Astrocyte of the hippocampus (primary cell): ENCODE measurements at regions not wholly inside any gene's neighbourhood (a gene's known extent, or its start where the extent isn't known, plus 50 kb on each side); places are given as distances from the start of the nearest gene placed in this dataset.
A peak's percentile ranks its signal among the peaks of the same experiment; 100 is the strongest.

Source experiments
- DNase-seq: peaks from one replicate; pipeline ENCODE4 v3.0.0; 2011; ENCODE audit warnings: low read depth, low spot score

DNA sequence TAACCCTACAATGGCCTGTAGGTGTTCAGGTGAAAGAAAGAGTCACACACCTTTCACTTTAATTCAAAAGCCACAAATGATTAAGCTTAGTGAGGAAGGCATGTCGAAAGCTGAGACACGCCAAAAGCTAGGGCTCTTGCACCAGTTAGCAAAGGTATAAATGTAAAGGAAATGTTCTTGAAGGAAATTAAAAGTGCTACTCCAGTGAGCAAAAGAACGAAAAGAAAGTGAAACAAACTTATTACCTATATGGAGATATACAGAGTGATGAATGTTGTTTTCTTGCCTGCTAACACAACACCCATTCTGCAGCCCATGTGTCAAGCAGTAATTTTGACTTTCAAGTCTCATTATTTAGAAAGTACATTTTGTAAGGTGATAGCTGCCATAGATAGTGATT lies 254.2 kb upstream of the SLC24A2 start:
- no peak for DNase-seq

DNA sequence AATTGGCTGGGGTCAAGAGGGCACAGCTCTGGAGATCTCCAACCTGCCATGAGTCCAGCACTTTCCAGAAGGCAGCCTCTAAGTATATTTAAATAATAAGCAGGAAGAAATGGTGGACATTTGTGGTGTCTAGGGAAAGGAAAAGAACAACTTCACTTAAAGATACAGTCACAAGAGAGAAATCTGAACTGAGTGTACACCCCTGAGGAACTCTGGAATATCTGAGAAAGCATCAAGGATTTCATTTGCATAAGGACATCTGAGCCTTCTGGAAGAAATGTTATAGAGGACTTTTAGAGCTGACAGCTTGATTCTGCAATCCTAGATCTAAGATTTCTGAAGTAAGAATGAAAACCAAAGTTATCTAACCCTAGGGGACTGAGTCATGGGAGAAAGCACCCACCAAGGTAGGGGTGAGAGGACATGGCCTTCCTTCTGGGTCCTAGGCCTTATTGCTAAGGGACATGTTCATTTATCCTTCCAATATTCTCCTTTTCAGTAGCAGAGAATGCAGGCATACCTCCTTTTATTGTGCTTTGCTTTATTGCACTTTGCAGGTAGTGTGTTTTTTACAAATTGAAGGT lies 253.4 kb upstream of the SLC24A2 start:
- DNase-seq = no peak

- DNase-seq = peak; percentile 22
These were observed 252.9 kb upstream of the SLC24A2 start for GRCh38 chr9:20041697-20042081.

DNA sequence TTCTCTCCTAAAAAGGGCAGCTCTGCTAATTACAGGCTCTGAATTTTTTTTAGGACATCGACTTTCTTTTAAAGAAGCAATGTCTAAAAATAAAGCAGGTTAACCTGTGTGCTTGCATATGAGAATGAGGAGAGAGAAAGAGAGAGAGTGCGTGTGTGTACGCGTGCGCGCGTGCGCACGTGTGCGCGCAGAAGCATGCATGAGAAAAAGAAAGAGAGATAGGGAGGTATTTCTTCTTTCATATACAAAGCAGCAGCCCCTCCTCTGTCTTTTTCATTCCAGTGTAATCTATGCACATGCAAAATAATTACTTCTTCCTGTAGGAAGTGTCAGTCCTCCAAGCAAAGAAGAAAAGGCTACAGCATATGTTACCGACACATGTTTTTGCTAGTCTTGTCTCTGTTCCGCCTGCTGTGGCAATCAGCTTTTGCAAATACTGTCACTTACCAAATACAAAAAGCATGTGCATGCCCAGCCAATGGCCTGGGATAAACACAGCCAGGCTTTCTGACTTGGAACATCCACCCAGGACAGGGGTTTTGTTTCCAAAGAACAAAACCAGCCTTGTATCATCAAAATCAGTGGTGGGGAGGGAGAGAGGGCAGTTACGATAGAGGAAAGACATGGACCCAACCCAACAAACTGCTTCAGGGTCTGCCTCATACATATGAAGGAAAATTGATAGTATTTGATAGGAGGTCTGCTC lies 252.3 kb upstream of the SLC24A2 start:
- DNase-seq = peak; percentile 32

DNA sequence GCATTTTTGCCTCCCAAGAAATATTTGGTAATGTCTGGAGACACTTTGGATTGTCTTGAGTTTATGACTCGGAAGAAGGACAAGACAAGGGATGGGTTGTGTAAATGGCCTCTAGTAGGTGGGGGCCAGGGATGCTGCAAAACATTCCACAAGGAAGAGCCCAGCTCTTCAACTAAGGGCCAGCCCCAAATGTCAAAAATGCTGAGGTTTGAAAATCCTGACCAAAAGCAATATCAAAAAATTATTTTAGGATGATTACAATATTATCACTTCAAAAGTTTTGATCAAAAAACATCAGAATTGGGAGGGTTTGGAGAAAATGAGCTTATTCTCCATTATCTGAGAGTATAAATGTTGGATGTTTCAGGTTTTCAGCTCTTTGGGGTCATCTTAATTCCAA lies 248.9 kb upstream of the SLC24A2 start:
- no peak for DNase-seq

- DNase-seq = no peak
These were observed 244.7 kb upstream of the SLC24A2 start for GRCh38 chr9:20033511-20033910.

GRCh38 chr9:20032413-20033006 lies 243.7 kb upstream of the SLC24A2 start:
- DNase-seq = no peak

- no peak for DNase-seq
These were observed 243.0 kb upstream of the SLC24A2 start for GRCh38 chr9:20031836-20032235.

GRCh38 chr9:20030671-20031070 lies 241.8 kb upstream of the SLC24A2 start:
- DNase-seq = no peak

GRCh38 chr9:20030221-20030620 lies 241.4 kb upstream of the SLC24A2 start:
- no peak for DNase-seq

DNA sequence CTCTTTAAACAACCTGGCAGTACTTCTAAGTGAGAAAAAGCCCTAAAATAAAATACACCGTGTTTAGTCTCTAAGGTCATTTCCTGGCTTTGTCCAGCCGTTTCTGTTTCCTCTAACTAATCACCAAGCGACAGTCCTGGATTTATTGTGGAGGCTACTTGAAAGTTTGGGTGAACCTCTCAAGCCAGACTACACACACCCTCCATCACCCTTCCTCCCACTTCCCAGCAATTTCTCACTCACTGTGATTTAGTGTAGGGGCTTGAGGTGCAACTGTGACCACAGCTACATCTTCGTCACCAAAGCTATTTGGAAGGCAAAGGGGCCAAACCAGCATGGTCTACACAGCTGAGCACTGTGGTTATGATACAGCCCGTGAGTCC lies 240.0 kb upstream of the SLC24A2 start:
- no peak for DNase-seq

GRCh38 chr9:20028192-20028848 lies 239.5 kb upstream of the SLC24A2 start:
- no peak for DNase-seq

DNA sequence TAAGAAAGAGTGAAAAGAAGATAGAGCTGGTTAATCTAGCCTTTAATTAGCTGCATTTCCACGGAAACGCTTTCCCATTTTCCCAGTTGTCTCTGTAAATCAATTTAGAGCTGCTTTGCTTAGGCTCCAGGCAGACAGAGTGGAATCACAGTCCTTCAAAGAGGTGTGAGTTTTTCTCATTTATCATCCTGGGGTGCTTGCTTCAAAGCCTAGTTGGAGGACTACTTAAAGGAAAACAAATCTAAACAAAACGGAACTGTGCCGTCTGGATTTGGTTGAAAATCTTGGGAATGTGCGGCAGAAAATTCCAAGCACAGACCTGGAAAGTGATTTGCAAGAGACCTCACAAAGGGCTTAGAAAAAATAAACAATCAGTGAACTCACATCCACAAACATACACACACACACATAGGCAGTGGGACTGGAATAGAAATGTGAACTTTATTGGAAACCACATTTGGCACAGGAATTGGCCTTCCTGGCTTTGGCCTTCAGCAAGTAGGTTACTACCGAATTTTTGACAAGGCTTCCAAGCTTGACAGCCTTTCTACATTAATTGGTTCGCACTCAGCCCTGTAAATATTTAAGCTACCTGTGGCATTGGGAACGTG lies 235.2 kb upstream of the SLC24A2 start:
- peak; percentile 70 for DNase-seq

- no peak for DNase-seq
These were observed 234.5 kb upstream of the SLC24A2 start for GRCh38 chr9:20023210-20023905.

DNA sequence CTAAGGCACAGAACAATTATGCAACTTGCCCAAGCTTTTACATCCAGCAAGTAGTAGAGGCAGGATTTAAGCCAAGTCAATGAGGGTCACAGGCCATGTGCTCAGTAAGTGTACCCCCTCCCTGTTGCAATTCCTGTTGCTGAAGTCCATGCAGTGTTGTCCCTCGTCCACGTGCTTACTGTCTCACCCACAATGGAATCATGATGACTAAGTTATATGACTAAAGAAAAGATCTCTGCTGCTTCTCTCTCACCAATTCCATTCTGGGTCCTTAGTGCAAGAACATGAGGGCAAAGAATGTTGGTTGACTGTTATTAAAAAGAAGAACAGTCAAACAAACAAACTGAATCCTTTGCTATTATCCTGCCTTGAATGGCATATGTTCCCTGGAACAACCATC lies 233.6 kb upstream of the SLC24A2 start:
- peak; percentile 16 for DNase-seq

DNA sequence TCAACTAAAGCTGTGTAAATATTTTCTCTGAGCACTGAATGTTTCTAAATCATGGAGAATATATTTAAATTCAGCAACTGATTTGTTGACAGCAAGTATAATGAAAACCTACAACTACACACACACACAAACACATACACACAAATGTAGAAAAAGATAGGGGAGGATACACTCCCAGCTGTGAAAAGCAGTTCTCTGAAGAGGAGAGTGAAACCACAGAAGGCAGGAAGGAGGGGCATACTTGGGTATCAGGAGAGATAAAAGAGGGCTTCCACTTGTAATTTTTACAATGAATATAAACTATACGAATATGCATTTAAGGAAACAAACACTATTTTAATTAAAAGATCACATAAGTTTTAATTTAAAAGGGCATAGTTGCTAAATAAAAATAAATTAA lies 227.8 kb upstream of the SLC24A2 start:
- no peak for DNase-seq

DNA sequence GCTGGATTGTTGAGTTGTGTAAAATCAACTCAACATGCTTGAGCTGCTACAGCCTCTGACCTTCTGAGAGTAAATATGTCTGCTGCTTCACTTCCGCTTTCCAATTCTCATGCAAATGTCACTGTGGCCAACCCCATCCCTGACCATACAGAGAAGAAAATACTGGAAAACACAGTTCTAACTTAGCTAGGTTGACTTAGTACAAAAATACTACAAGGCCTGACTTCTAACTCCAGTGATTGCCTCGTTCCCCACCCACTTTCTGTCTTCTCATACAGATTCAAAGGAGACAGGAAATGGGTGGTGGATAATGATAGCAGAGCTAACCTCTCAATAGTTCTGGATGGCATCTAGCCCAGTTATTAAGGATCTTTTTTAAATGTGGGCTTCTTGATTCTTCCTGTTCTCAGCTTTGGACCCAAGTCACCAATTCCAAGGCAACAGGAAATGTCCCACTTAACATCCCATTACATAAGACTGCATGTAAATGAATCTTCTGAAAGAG lies 226.6 kb upstream of the SLC24A2 start:
- DNase-seq = no peak

DNA sequence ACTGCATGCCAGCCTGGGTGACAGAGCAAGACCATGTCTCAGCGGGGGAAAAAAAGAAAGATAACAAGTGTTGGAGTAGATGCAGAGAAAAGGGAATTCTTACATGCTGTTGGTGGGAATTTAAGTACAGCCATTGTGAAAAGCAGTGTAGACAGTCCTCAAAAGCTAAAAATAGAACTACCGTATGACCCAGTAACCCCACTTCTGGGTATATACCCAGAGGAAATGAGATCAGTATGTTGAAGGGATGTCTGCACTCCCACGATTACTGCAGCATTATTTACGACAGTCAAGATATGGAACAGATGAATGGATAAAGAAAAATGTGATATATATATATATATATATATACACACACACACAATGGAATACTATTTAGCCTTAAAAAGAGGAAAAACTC lies 225.3 kb upstream of the SLC24A2 start:
- no peak for DNase-seq

DNA sequence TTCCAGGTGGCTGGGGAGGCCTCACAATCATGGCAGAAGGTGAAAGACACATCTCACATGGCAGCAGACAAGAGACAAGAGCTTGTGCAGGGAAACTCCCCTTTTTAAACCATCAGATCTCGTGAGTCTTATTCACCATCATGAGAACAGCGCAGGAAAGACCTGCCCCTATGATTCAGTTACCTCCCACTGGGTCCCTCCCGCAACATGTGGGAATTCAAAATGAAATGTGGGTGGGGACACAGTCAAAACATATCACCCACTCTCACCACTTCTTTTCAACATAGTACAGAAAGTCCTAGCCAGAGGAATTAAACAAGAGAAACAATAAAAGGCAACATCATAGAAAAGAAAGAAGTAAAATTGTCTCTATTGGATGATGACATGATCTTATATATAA lies 223.4 kb upstream of the SLC24A2 start:
- DNase-seq = no peak

DNA sequence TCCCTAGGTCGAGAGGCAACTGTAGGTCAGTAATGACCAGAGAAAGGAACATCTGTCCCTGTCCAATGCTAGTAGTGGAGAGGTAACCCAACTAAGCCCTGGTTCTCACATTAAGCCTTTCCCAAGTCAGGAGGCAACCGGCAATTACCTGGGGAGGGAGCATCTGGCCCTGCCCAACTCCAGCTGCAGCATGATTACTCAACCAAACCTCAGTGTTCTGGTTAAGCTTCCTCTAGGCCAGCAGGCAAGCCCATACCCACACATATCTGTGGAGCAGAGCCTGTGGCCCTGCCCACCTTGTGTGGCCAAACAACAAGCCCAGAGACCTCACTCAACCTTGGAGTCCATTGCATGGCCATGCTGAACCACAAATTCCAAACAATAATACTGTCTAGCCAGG lies 220.8 kb upstream of the SLC24A2 start:
- no peak for DNase-seq

GRCh38 chr9:20002011-20002410 lies 213.2 kb upstream of the SLC24A2 start:
- DNase-seq = no peak

DNA sequence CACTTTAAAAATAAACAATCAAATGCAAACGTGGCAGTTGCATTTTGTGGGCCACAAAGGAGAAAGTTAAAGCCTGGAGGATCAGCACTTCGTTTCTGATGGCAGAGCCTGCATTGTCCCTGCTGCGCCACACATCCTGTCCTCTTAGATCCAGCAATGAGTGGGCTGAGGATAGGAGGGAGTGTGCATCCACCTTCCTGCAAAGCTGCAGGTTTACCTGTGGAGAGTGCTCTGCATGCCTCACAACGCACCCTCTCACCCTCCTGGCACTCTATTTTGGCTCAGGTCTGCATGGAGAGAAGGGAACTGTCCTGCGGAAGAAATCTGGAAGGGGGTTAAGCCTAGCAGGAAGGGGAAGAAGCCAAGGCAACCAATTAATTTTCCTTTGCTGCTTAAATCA lies 212.2 kb upstream of the SLC24A2 start:
- DNase-seq = no peak
